ENCODE measurements at regions not wholly inside any gene's neighbourhood (a gene's known extent, or its start where the extent isn't known, plus 50 kb on each side); places are given as distances from the start of the nearest gene placed in this dataset.

DNA sequence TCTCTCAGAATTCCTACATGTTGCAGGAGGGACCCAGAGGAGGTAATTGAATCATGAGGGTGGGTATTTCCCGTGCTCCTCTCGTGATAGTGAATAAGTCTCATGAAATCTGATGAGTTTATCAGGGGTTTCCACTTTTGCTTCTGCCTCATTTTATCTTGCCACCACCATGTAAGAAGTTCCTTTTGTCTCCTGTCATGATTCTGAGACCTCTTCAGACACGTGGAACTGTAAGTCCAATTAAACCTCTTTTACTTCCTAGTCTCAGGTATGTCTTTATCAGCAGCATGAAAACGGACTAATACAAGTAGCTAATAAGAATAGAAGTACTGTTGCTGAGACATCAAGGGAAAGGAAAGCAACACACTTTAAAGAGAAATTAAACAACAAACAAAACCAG is 143.4 kb downstream of the CCDC71L start:
- no peaks in the 10 kb centered on the region for H3K4me1 ChIP-seq
- 81% methylated on average over 4 of the region's 4 CpGs for WGBS, 2 donors
- H3K27ac ChIP-seq = no peak overlapping the region
- no peaks in the 10 kb centered on the region for H3K27me3 ChIP-seq
- no peaks in the 10 kb centered on the region for H3K36me3 ChIP-seq (ENCODE audit: low read depth, missing control alignments)
- H3K4me3 ChIP-seq = no peak overlapping the region
- no peaks in the 10 kb centered on the region for H3K9me3 ChIP-seq
- TF ChIP-seq, protein P1, sequence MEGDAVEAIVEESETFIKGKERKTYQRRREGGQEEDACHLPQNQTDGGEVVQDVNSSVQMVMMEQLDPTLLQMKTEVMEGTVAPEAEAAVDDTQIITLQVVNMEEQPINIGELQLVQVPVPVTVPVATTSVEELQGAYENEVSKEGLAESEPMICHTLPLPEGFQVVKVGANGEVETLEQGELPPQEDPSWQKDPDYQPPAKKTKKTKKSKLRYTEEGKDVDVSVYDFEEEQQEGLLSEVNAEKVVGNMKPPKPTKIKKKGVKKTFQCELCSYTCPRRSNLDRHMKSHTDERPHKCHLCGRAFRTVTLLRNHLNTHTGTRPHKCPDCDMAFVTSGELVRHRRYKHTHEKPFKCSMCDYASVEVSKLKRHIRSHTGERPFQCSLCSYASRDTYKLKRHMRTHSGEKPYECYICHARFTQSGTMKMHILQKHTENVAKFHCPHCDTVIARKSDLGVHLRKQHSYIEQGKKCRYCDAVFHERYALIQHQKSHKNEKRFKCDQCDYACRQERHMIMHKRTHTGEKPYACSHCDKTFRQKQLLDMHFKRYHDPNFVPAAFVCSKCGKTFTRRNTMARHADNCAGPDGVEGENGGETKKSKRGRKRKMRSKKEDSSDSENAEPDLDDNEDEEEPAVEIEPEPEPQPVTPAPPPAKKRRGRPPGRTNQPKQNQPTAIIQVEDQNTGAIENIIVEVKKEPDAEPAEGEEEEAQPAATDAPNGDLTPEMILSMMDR (IDR thresholded peaks at IDR 0.05) = no peak
- no peak for TF ChIP-seq POLR2A (IDR thresholded peaks at IDR 0.05)
- intact Hi-C loops (cut with DNase I; ENCODE audit: low total_unique reads) = no loop called here
- DNase-seq = no peak

DNA sequence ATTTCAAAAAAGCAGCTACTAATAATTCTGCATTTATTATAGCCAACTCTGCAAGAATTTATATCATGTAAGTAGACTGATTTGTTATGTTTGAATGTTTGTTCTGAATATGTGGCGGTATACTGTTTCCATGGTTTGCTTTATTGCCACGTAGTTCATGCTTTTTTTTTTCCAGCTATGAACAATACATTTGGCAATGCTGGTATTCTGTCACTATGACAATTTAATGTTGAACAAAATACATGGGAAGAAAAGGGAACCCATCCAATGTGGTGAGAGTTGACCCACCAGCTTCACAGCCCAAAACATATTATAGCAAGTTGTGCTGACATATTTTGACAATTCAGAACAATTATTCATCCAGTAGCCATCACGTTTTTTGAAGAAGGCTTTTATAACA is 145.6 kb downstream of the CCDC71L start:
- Histone ChIP-seq H3K36me3 (ENCODE audit: low read depth, missing control alignments) (no peaks in the 10 kb centered on the region), H3K27ac (no peak overlapping the region), H3K27me3 (no peaks in the 10 kb centered on the region), H3K4me1 (no peaks in the 10 kb centered on the region), H3K9me3 (no peaks in the 10 kb centered on the region), H3K4me3 (no peak overlapping the region)
- intact Hi-C loops (cut with DNase I; ENCODE audit: low total_unique reads) = no loop called here
- WGBS, 2 donors = 82 to 90% methylated on average over 3 of the region's 3 CpGs
- no peak for DNase-seq
- TF ChIP-seq, protein P1 (IDR thresholded peaks at IDR 0.05) = no peak
- no peak for TF ChIP-seq POLR2A (IDR thresholded peaks at IDR 0.05)

- intact Hi-C loops (cut with DNase I; ENCODE audit: low total_unique reads) = no loop called here
- H3K36me3 ChIP-seq (ENCODE audit: low read depth, missing control alignments) = no peaks in the 10 kb centered on the region
- no peak overlapping the region for H3K27ac ChIP-seq
- WGBS, 2 donors = 56 to 66% methylated on average over 3 of the region's 3 CpGs
- no peak for DNase-seq
- no peak overlapping the region for H3K4me3 ChIP-seq
- H3K4me1 ChIP-seq = no peaks in the 10 kb centered on the region
- H3K27me3 ChIP-seq = no peaks in the 10 kb centered on the region
- H3K9me3 ChIP-seq = no peaks in the 10 kb centered on the region
- TF ChIP-seq, protein P1 (IDR thresholded peaks at IDR 0.05) = no peak
- TF ChIP-seq POLR2A (IDR thresholded peaks at IDR 0.05) = no peak
These were observed 146.1 kb downstream of the CCDC71L start for GRCh38 chr7:106514881-106515280.

DNA sequence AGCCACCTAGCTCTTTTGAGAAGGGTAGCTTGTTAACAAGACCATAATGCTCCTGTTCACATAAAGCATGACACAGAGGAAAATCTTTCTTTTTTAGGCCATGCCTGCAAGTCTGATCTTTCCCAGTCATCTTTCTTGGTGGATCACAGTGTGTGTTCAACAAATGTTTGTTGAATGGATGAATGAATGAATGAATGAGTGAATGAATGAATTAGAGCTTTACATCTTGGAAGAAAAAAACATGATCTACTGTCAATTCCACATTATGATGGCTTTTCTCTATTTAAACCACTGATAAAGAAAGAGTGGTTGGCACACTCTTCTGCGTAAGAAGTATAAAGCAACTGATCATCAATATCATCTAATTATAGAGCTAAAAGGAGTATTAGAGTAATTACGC is 148.7 kb downstream of the CCDC71L start:
- Histone ChIP-seq H3K9me3 (no peaks in the 10 kb centered on the region), H3K36me3 (ENCODE audit: low read depth, missing control alignments) (no peaks in the 10 kb centered on the region), H3K4me3 (no peak overlapping the region), H3K4me1 (no peaks in the 10 kb centered on the region), H3K27ac (no peak overlapping the region), H3K27me3 (no peaks in the 10 kb centered on the region)
- no peak for TF ChIP-seq POLR2A (IDR thresholded peaks at IDR 0.05)
- TF ChIP-seq, protein P1 (IDR thresholded peaks at IDR 0.05) = no peak
- 94 to 98% methylated on average over 2 of the region's 2 CpGs for WGBS, 2 donors
- intact Hi-C loops (cut with DNase I; ENCODE audit: low total_unique reads) = no loop called here
- DNase-seq = no peak

DNA sequence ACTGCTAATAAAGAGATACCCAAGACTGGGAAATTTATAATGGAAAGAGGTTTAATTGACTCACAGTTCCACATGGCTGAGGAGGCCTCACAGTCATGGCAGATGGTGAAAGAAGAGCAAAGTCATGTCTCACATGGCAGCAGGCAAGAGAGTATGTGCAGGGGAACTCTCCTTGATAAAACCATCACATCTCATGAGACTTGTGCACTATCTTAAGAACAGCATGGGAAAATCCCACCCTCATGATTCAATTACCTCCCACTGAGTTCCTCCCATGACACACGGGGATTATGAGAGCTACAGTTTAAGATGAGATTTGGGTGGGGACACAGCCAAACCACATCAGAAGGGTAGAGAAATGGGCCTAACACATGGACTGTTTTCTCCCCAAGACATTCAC is 156.3 kb downstream of the CCDC71L start:
- intact Hi-C loops (cut with DNase I; ENCODE audit: low total_unique reads) = no loop called here
- WGBS, 2 donors = 75 to 91% methylated on average over 1 of the region's 1 CpG
- TF ChIP-seq, protein P1 (IDR thresholded peaks at IDR 0.05) = no peak
- no peak for TF ChIP-seq POLR2A (IDR thresholded peaks at IDR 0.05)
- Histone ChIP-seq H3K36me3 (ENCODE audit: low read depth, missing control alignments) (no peaks in the 10 kb centered on the region), H3K4me3 (no peak overlapping the region), H3K9me3 (no peaks in the 10 kb centered on the region), H3K4me1 (no peaks in the 10 kb centered on the region), H3K27ac (no peak overlapping the region), H3K27me3 (no peaks in the 10 kb centered on the region)
- no peak for DNase-seq
